Nephron progenitor cell (in vitro differentiated cells): ENCODE measurements at regions not wholly inside any gene's neighbourhood (a gene's known extent, or its start where the extent isn't known, plus 50 kb on each side); places are given as distances from the start of the nearest gene placed in this dataset.

Experiments used
- DNase-seq: peaks from one replicate; pipeline ENCODE4 v3.0.0; 2021
- H3K27ac Mint-ChIP-seq: 2 replicates; pipeline ENCODE4 v1.8.0; 2021; ENCODE audit warnings: mild to moderate bottlenecking, moderate library complexity, mixed read lengths
- H3K27me3 Mint-ChIP-seq: 2 replicates; pipeline ENCODE4 v1.8.0; 2021; ENCODE audit warnings: mild to moderate bottlenecking, low read depth, mixed read lengths; ENCODE audit not compliant: poor library complexity
- H3K36me3 Mint-ChIP-seq: 2 replicates; pipeline ENCODE4 v1.8.0; 2021; ENCODE audit warnings: low read depth, mixed read lengths
- H3K4me1 Mint-ChIP-seq: 2 replicates; pipeline ENCODE4 v1.8.0; 2021; ENCODE audit warnings: mixed read lengths
- H3K4me3 Mint-ChIP-seq: 2 replicates; pipeline ENCODE4 v1.8.0; 2021; ENCODE audit warnings: mild to moderate bottlenecking, moderate library complexity, mixed read lengths
- H3K9me3 Mint-ChIP-seq: 2 replicates; pipeline ENCODE4 v1.8.0; 2021; ENCODE audit warnings: mild to moderate bottlenecking, moderate library complexity, mixed read lengths
- CTCF ChIP-seq: fragments of 200-600 bp; sonication (generic); IDR thresholded peaks from 2 replicates; pipeline ENCODE4 v1.5.0; 2021; ENCODE audit warnings: antibody characterized with exemption

GRCh38 chr5:57956636-57957035, 474.0 kb upstream of the ACTBL2 start:
- Mint-ChIP-seq H3K4me1 (no peaks in the 10 kb centered on the region), H3K27me3 (no peaks in the 10 kb centered on the region), H3K4me3 (no peak overlapping the region), H3K9me3 (peaks cover 8% of the 10 kb centered on the region), H3K27ac (no peak overlapping the region), H3K36me3 (no peaks in the 10 kb centered on the region)
- DNase-seq, result no peak
- TF ChIP-seq CTCF, result no peak

GRCh38 chr5:57955511-57955910, 472.9 kb upstream of the ACTBL2 start:
- DNase-seq, result no peak
- Mint-ChIP-seq H3K27me3 (no peaks in the 10 kb centered on the region), H3K36me3 (no peaks in the 10 kb centered on the region), H3K27ac (no peak overlapping the region), H3K4me1 (no peaks in the 10 kb centered on the region), H3K4me3 (no peak overlapping the region), H3K9me3 (no peaks in the 10 kb centered on the region)
- no peak for TF ChIP-seq CTCF

GRCh38 chr5:57953792-57954191, 471.2 kb upstream of the ACTBL2 start:
- no peaks in the 10 kb centered on the region for H3K27me3 Mint-ChIP-seq
- no peaks in the 10 kb centered on the region for H3K36me3 Mint-ChIP-seq
- TF ChIP-seq CTCF, result no peak
- H3K9me3 Mint-ChIP-seq, result no peaks in the 10 kb centered on the region
- H3K4me1 Mint-ChIP-seq, result no peaks in the 10 kb centered on the region
- no peak overlapping the region for H3K27ac Mint-ChIP-seq
- no peak for DNase-seq
- no peak overlapping the region for H3K4me3 Mint-ChIP-seq

GRCh38 chr5:57950616-57951228, 468.1 kb upstream of the ACTBL2 start:
- Mint-ChIP-seq H3K27ac (no peak overlapping the region), H3K27me3 (no peaks in the 10 kb centered on the region), H3K4me1 (no peaks in the 10 kb centered on the region), H3K36me3 (peaks cover 4% of the 10 kb centered on the region), H3K9me3 (peaks cover 8% of the 10 kb centered on the region), H3K4me3 (no peak overlapping the region)
- DNase-seq, result no peak
- no peak for TF ChIP-seq CTCF

GRCh38 chr5:57948091-57948490, 465.5 kb upstream of the ACTBL2 start:
- Mint-ChIP-seq H3K36me3 (peaks cover 4% of the 10 kb centered on the region), H3K27ac (no peak overlapping the region), H3K4me3 (no peak overlapping the region), H3K27me3 (no peaks in the 10 kb centered on the region), H3K4me1 (no peaks in the 10 kb centered on the region), H3K9me3 (peaks cover 13% of the 10 kb centered on the region)
- no peak for DNase-seq
- TF ChIP-seq CTCF, result no peak

- TF ChIP-seq CTCF, result no peak
- H3K4me1 Mint-ChIP-seq, result no peaks in the 10 kb centered on the region
- no peak overlapping the region for H3K4me3 Mint-ChIP-seq
- peaks cover 13% of the 10 kb centered on the region for H3K9me3 Mint-ChIP-seq
- H3K27ac Mint-ChIP-seq, result no peak overlapping the region
- no peak for DNase-seq
- peaks cover 4% of the 10 kb centered on the region for H3K36me3 Mint-ChIP-seq
- H3K27me3 Mint-ChIP-seq, result no peaks in the 10 kb centered on the region
These were observed 464.6 kb upstream of the ACTBL2 start for GRCh38 chr5:57947181-57947580.
